ENCODE measurements at regions not wholly inside any gene's neighbourhood (a gene's known extent, or its start where the extent isn't known, plus 50 kb on each side); places are given as distances from the start of the nearest gene placed in this dataset.

DNA sequence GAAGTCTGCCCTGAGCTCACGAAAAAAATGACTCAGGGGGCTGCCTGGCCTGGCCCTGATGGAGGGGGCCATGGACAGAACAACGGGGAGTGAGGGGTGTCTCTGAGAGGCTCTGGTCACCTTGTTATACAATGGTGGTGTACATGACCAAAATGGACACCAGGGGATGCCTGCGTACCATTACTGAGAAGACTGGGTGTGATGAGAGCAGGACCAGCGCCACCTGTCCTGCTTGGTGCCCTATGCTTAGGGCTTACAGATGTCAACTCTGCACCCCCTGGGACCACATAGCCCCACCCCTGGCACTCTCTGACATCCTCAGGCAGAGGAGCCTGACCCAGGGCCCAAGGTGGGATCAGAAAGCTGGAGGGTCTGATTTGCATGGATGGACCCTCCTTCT lies 104.8 kb downstream of the ZNF280B start:
- Histone ChIP-seq H3K4me1 (no peaks in the 10 kb centered on the region), H3K27ac (no peak overlapping the region), H3K36me3 (no peaks in the 10 kb centered on the region), H3K4me3 (no peak overlapping the region), H3K9me3 (no peaks in the 10 kb centered on the region), H3K27me3 (peaks cover 4% of the 10 kb centered on the region)
- intact Hi-C loops (cut with DNase I) = no loop called here
- DNase-seq = no peak
- TF ChIP-seq, protein P1, sequence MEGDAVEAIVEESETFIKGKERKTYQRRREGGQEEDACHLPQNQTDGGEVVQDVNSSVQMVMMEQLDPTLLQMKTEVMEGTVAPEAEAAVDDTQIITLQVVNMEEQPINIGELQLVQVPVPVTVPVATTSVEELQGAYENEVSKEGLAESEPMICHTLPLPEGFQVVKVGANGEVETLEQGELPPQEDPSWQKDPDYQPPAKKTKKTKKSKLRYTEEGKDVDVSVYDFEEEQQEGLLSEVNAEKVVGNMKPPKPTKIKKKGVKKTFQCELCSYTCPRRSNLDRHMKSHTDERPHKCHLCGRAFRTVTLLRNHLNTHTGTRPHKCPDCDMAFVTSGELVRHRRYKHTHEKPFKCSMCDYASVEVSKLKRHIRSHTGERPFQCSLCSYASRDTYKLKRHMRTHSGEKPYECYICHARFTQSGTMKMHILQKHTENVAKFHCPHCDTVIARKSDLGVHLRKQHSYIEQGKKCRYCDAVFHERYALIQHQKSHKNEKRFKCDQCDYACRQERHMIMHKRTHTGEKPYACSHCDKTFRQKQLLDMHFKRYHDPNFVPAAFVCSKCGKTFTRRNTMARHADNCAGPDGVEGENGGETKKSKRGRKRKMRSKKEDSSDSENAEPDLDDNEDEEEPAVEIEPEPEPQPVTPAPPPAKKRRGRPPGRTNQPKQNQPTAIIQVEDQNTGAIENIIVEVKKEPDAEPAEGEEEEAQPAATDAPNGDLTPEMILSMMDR (IDR thresholded peaks at IDR 0.05) = no peak
- ATAC-seq = peak; percentile 24

DNA sequence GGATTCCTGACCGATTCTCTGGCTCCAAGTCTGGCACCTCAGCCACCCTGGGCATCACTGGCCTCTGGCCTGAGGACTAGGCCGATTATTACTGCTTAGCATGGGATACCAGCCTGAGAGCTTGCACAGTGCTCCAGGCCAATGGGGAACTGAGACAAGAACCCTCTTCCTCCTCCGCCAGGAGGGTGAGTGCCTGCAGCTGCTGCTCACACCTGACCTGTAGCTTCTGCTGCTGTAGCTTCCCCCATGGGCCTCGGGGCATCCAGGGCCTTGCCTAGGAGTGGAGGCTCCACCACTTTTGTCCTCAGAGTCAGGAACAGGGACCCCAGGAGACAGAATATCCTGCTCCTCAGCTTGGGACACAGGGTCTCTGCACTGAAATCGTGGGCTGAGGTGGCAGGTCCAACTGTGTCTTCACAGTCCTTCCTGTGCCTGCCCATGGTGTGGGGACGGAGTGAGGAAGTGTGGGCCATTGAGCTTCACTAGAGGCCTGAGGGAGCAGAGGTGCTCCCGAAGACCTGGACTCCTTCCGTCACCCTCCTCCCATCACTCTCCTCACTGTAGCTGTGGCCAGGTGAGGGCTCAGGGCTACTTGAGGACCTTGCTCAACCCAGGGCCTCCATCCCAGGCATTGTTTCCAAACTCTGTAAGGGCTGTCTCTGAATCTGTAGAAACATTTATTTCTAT lies 103.8 kb downstream of the ZNF280B start:
- Histone ChIP-seq H3K27ac (no peak overlapping the region), H3K36me3 (no peaks in the 10 kb centered on the region), H3K9me3 (no peaks in the 10 kb centered on the region), H3K4me3 (no peak overlapping the region), H3K4me1 (no peaks in the 10 kb centered on the region), H3K27me3 (peaks cover 12% of the 10 kb centered on the region)
- peak; percentile 19 for ATAC-seq
- no peak for DNase-seq
- TF ChIP-seq, protein P1 (IDR thresholded peaks at IDR 0.05) = no peak
- intact Hi-C loops (cut with DNase I) = no loop called here

DNA sequence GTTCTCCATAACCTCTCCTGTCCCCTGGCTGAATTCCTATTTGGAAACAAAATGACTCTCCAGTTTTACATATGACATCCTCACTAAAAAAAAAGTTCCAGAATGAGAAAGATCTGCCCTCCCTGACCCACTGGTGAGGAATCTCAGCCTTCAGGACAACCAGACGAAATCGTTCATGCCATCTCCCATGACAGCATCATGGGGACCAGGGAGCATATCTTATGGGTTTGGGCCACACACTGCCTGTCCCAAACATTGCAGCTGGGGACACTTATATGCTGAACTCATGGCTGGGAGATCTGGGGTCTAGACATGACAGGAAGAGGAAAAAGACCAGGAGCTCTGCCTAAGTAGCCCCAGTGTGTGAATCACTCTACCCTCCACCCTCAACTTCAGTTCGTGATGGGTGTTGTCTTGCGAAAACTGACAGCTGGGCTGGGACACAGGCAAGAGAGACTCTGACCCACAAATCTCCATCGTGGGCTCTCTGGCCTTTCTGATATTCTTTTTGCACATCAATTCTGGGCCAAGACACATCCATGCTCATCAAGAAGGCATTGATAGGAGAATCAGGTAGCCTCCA lies 102.0 kb downstream of the ZNF280B start:
- intact Hi-C loops (cut with DNase I) = no loop called here
- DNase-seq (no peak), ATAC-seq (no peak)
- Histone ChIP-seq H3K9me3 (no peaks in the 10 kb centered on the region), H3K4me3 (no peak overlapping the region), H3K27ac (no peak overlapping the region), H3K27me3 (peaks cover 12% of the 10 kb centered on the region), H3K36me3 (no peaks in the 10 kb centered on the region), H3K4me1 (no peaks in the 10 kb centered on the region)
- TF ChIP-seq, protein P1 (IDR thresholded peaks at IDR 0.05) = no peak

DNA sequence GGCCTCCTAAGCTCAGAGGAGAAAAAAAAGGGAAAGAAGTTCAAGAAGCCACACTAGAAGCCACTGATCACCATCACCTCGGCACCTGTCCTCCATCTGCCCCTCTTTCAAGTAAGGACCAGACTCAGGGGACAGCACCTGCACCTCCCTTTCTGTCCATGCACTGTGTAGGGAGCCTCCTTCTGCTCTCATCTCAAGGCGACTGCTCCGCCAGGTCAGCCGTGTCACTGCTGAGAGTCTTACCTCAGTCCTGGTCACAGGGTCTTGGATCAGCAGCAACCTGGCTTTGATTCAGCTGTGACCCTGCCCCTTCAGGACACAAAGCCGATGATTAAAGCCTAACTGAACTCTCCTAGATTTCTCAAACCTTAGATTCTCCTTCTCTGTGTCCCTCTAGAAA lies 101.5 kb downstream of the ZNF280B start:
- no peaks in the 10 kb centered on the region for H3K36me3 ChIP-seq
- intact Hi-C loops (cut with DNase I) = no loop called here
- no peak overlapping the region for H3K27ac ChIP-seq
- no peaks in the 10 kb centered on the region for H3K4me1 ChIP-seq
- H3K27me3 ChIP-seq = peaks cover 12% of the 10 kb centered on the region
- H3K4me3 ChIP-seq = no peak overlapping the region
- TF ChIP-seq, protein P1 (IDR thresholded peaks at IDR 0.05) = no peak
- DNase-seq (no peak), ATAC-seq (no peak)
- no peaks in the 10 kb centered on the region for H3K9me3 ChIP-seq

DNA sequence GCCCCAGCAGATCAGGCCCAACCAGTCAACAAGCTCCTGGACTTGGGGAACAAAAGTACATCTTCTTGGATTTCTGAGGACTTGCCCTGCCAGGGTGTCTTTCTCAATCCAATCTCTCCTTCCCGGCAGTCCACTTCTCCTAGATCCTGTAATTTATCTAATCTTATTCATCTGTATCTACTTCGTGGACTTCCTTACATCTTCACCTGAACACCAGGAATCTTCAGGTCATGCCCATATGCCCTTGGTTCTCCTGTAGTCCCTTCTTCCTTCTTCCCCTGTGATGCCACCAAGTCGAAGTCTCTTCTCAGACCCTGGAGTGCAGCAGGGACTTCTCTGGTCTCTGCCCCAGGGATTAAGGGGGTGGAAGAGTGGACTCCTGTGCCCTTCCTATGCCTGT lies 100.3 kb downstream of the ZNF280B start:
- no peaks in the 10 kb centered on the region for H3K9me3 ChIP-seq
- no peak overlapping the region for H3K27ac ChIP-seq
- H3K4me3 ChIP-seq = no peak overlapping the region
- DNase-seq (no peak), ATAC-seq (no peak)
- H3K27me3 ChIP-seq = peaks cover 8% of the 10 kb centered on the region
- H3K4me1 ChIP-seq = no peaks in the 10 kb centered on the region
- TF ChIP-seq, protein P1 (IDR thresholded peaks at IDR 0.05) = no peak
- no peaks in the 10 kb centered on the region for H3K36me3 ChIP-seq
- intact Hi-C loops (cut with DNase I) = no loop called here

Data from upper lobe of right lung (tissue), 1 donor.